ENCODE measurements at regions not wholly inside any gene's neighbourhood (a gene's known extent, or its start where the extent isn't known, plus 50 kb on each side); places are given as distances from the start of the nearest gene placed in this dataset.

DNA sequence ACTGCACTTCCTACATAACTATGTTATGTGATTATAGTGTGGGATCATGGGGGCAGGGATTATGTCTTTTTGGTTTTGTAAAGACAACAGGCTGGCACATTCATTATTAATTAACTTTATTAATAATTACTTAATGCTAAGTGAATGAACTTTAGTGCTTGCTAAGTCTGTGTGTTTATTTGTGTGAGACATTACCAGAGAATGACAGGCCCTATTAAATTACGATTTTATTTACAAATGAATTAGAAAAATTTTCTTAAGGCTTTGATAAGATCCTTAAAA is 100.9 kb downstream of the CD83 start:
- TF ChIP-seq, protein P1, sequence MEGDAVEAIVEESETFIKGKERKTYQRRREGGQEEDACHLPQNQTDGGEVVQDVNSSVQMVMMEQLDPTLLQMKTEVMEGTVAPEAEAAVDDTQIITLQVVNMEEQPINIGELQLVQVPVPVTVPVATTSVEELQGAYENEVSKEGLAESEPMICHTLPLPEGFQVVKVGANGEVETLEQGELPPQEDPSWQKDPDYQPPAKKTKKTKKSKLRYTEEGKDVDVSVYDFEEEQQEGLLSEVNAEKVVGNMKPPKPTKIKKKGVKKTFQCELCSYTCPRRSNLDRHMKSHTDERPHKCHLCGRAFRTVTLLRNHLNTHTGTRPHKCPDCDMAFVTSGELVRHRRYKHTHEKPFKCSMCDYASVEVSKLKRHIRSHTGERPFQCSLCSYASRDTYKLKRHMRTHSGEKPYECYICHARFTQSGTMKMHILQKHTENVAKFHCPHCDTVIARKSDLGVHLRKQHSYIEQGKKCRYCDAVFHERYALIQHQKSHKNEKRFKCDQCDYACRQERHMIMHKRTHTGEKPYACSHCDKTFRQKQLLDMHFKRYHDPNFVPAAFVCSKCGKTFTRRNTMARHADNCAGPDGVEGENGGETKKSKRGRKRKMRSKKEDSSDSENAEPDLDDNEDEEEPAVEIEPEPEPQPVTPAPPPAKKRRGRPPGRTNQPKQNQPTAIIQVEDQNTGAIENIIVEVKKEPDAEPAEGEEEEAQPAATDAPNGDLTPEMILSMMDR (IDR thresholded peaks at IDR 0.05) = no peak
- TF ChIP-seq, protein P2, sequence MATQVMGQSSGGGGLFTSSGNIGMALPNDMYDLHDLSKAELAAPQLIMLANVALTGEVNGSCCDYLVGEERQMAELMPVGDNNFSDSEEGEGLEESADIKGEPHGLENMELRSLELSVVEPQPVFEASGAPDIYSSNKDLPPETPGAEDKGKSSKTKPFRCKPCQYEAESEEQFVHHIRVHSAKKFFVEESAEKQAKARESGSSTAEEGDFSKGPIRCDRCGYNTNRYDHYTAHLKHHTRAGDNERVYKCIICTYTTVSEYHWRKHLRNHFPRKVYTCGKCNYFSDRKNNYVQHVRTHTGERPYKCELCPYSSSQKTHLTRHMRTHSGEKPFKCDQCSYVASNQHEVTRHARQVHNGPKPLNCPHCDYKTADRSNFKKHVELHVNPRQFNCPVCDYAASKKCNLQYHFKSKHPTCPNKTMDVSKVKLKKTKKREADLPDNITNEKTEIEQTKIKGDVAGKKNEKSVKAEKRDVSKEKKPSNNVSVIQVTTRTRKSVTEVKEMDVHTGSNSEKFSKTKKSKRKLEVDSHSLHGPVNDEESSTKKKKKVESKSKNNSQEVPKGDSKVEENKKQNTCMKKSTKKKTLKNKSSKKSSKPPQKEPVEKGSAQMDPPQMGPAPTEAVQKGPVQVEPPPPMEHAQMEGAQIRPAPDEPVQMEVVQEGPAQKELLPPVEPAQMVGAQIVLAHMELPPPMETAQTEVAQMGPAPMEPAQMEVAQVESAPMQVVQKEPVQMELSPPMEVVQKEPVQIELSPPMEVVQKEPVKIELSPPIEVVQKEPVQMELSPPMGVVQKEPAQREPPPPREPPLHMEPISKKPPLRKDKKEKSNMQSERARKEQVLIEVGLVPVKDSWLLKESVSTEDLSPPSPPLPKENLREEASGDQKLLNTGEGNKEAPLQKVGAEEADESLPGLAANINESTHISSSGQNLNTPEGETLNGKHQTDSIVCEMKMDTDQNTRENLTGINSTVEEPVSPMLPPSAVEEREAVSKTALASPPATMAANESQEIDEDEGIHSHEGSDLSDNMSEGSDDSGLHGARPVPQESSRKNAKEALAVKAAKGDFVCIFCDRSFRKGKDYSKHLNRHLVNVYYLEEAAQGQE (IDR thresholded peaks at IDR 0.05; ENCODE audit: insufficient read depth in 1 of 2, low read depth in 2 of 2, low read length in 1 of 2) = no peak
- no peak for TF ChIP-seq POLR2AphosphoS5 (IDR thresholded peaks at IDR 0.05; ENCODE audit: low read depth, low read length)
